A673 (cell line): ENCODE measurements at regions not wholly inside any gene's neighbourhood (a gene's known extent, or its start where the extent isn't known, plus 50 kb on each side); places are given as distances from the start of the nearest gene placed in this dataset.

Experiments
- BruUV-seq: library from RNA; stranded (reverse); fragments of 400-500 nt; replicated peaks from 2 replicates; lab custom pipeline; 2021; lab: Mats Ljungman, UMichigan
- CTCF ChIA-PET: fragments of 300-600 bp; sonication (Branson Sonifier 250); formaldehyde crosslinking; loops from one replicate; lab custom pipeline; 2022; ENCODE audit warnings: antibody characterized with exemption; lab: Charles Lee
- POLR2A ChIA-PET: fragments of 300-600 bp; sonication (Branson Sonifier 250); formaldehyde crosslinking; loops from one replicate; lab custom pipeline; 2022; ENCODE audit warnings: antibody characterized with exemption; ENCODE audit not compliant: low non-redundant PET; lab: Charles Lee
- DNase-seq: peaks from one replicate; pipeline ENCODE4 v3.0.0-alpha.2; 2015; ENCODE audit warnings: low spot score
- H3K27ac ChIP-seq: fragments of 200-600 bp; sonication (generic); 2 replicates; pipeline ENCODE4 v1.5.1; 2016; ENCODE audit warnings: mixed run types, low read depth, mild to moderate bottlenecking, mixed read lengths, antibody characterized with exemption, low read length; ENCODE audit not compliant: poor library complexity, severe bottlenecking
- H3K27me3 ChIP-seq: fragments of 200-600 bp; sonication (generic); replicated peaks from 2 replicates; pipeline ENCODE4 v1.6.1; 2017; ENCODE audit warnings: mixed run types, low read depth, mild to moderate bottlenecking, mixed read lengths, antibody characterized with exemption, low read length; ENCODE audit not compliant: insufficient read depth, poor library complexity
- H3K36me3 ChIP-seq: fragments of 200-600 bp; sonication (generic); 2 replicates; pipeline ENCODE4 v1.6.1; 2016; ENCODE audit warnings: mixed run types, mild to moderate bottlenecking, mixed read lengths, antibody characterized with exemption, low read length; ENCODE audit not compliant: insufficient read depth, poor library complexity, severe bottlenecking
- H3K4me1 ChIP-seq: fragments of 200-600 bp; sonication (generic); 2 replicates; pipeline ENCODE4 v1.6.1; 2017; ENCODE audit warnings: mixed run types, mild to moderate bottlenecking, mixed read lengths, antibody characterized with exemption, low read length; ENCODE audit not compliant: insufficient read depth, poor library complexity, severe bottlenecking
- H3K4me3 ChIP-seq: fragments of 200-600 bp; sonication (generic); 2 replicates; pipeline ENCODE4 v1.5.1; 2016; ENCODE audit warnings: low read depth, mixed run types, mild to moderate bottlenecking, mixed read lengths, low read length; ENCODE audit not compliant: poor library complexity, severe bottlenecking
- H3K9me3 ChIP-seq: fragments of 200-600 bp; sonication (generic); 2 replicates; pipeline ENCODE4 v1.6.1; 2016; ENCODE audit warnings: mixed run types, low read depth, mild to moderate bottlenecking, mixed read lengths, antibody characterized with exemption, low read length; ENCODE audit not compliant: poor library complexity, severe bottlenecking
- CTCF ChIP-seq: fragments of 300-800, 200-600 bp; sonication (generic); conservative IDR thresholded peaks from 2 replicates; pipeline ENCODE4 v1.5.1; 2017; ENCODE audit warnings: low read depth, mild to moderate bottlenecking, antibody characterized with exemption, low read length, moderate library complexity, mixed read lengths
- EZH2 ChIP-seq: fragments of 200-600 bp; sonication (generic); IDR thresholded peaks from 2 replicates; pipeline ENCODE4 v1.6.1; 2017; ENCODE audit warnings: borderline replicate concordance, low read depth, mild to moderate bottlenecking, mixed read lengths, antibody characterized with exemption, low read length; ENCODE audit not compliant: poor library complexity, severe bottlenecking
- intact Hi-C: fragments of 100-400 bp; cut with micrococcal nuclease; formaldehyde crosslinking; loops from one replicate; pipeline ENCODE4 v1.10.0; 2022; ENCODE audit not compliant: unreplicated experiment

GRCh38 chr9:3650994-3651622, 125.3 kb upstream of the RFX3 start:
- no TSS peak for BruUV-seq
- intact Hi-C loops: no loop called here
- H3K27ac ChIP-seq: no peak overlapping the region
- no peak for DNase-seq
- H3K36me3 ChIP-seq: no peaks in the 10 kb centered on the region
- ChIA-PET CTCF (no interaction called here), POLR2A (no interaction called here)
- H3K9me3 ChIP-seq: no peaks in the 10 kb centered on the region
- TF ChIP-seq EZH2 (no peak), CTCF (no peak)
- H3K4me3 ChIP-seq: no peak overlapping the region
- no peaks in the 10 kb centered on the region for H3K4me1 ChIP-seq
- H3K27me3 ChIP-seq: no peaks in the 10 kb centered on the region

GRCh38 chr9:3648722-3649246, 123.0 kb upstream of the RFX3 start:
- DNase-seq: no peak
- no peak for TF ChIP-seq EZH2
- TF ChIP-seq CTCF: no peak
- Histone ChIP-seq H3K36me3 (no peaks in the 10 kb centered on the region), H3K27ac (no peak overlapping the region), H3K9me3 (no peaks in the 10 kb centered on the region), H3K4me3 (no peak overlapping the region), H3K4me1 (no peaks in the 10 kb centered on the region), H3K27me3 (no peaks in the 10 kb centered on the region)
- no TSS peak for BruUV-seq
- ChIA-PET POLR2A (no interaction called here), CTCF (interaction anchor here (0.6 kb wide), 1 partner anchor 182 kb away, joined by 3 read pairs; no protein-coding TSS in a partner anchor)
- intact Hi-C loops: loop anchor here (10.0 kb wide), 1 partner anchor 174 kb away; no protein-coding TSS in a partner anchor

- intact Hi-C loops: loop anchor here (10.0 kb wide), 1 partner anchor 173 kb away; no protein-coding TSS in a partner anchor
- H3K27ac ChIP-seq: no peak overlapping the region
- ChIA-PET CTCF (interaction anchor here (0.6 kb wide), 1 partner anchor 181 kb away, joined by 3 read pairs; no protein-coding TSS in a partner anchor), POLR2A (no interaction called here)
- TF ChIP-seq CTCF (no peak), EZH2 (no peak)
- no peaks in the 10 kb centered on the region for H3K27me3 ChIP-seq
- no peaks in the 10 kb centered on the region for H3K36me3 ChIP-seq
- no peak overlapping the region for H3K4me3 ChIP-seq
- DNase-seq: no peak
- no TSS peak for BruUV-seq
- no peaks in the 10 kb centered on the region for H3K4me1 ChIP-seq
- no peaks in the 10 kb centered on the region for H3K9me3 ChIP-seq
Measured at GRCh38 chr9:3648266-3648665, 122.5 kb upstream of the RFX3 start.
